PC-9 (cell line): ENCODE measurements at regions not wholly inside any gene's neighbourhood (a gene's known extent, or its start where the extent isn't known, plus 50 kb on each side); places are given as distances from the start of the nearest gene placed in this dataset.

ENCODE experiments used
- BruUV-seq: library from RNA; stranded (reverse); fragments of 400-500 nt; replicated peaks from 2 replicates; lab custom pipeline; 2021; lab: Mats Ljungman, UMichigan
- CTCF ChIA-PET: fragments of 300-600 bp; sonication (Branson Sonifier 250); formaldehyde crosslinking; loops from one replicate; lab custom pipeline; 2022; ENCODE audit warnings: antibody characterized with exemption; lab: Charles Lee
- POLR2A ChIA-PET: fragments of 300-600 bp; sonication (Branson Sonifier 250); formaldehyde crosslinking; loops from one replicate; lab custom pipeline; 2022; ENCODE audit warnings: antibody characterized with exemption; ENCODE audit not compliant: unreplicated experiment; lab: Charles Lee
- DNase-seq, 2 experiments: peaks; one replicate each; pipeline versions ENCODE4 v3.0.0 to v3.0.0-alpha.2; 2015 to 2022; ENCODE audit warnings: mixed read lengths in 1 of 2
- H2AFZ ChIP-seq: fragments of 200-600 bp; sonication (generic); 2 replicates; pipeline ENCODE4 v1.8.1; 2017; ENCODE audit warnings: antibody characterized with exemption
- H3F3A ChIP-seq: fragments of 200-600 bp; sonication (generic); 2 replicates; pipeline ENCODE4 v1.8.1; 2017; ENCODE audit warnings: antibody characterized with exemption, mild to moderate bottlenecking, low read depth; ENCODE audit not compliant: insufficient read depth
- H3K27ac ChIP-seq: fragments of 200-600 bp; sonication (generic); 2 replicates; pipeline ENCODE4 v1.6.1; 2016; ENCODE audit warnings: mixed run types
- H3K27me3 ChIP-seq: fragments of 200-600 bp; sonication (generic); 2 replicates; pipeline ENCODE4 v1.6.1; 2016; ENCODE audit warnings: low read depth, mixed run types; ENCODE audit not compliant: insufficient read depth
- H3K36me3 ChIP-seq: fragments of 200-600 bp; sonication (generic); 2 replicates; pipeline ENCODE4 v1.6.1; 2016; ENCODE audit warnings: low read depth, mixed run types
- H3K4me1 ChIP-seq: fragments of 200-600 bp; sonication (generic); replicated peaks from 2 replicates; pipeline ENCODE4 v1.6.1; 2016; ENCODE audit warnings: mixed run types; ENCODE audit not compliant: insufficient read depth
- H3K4me2 ChIP-seq: fragments of 200-600 bp; sonication (generic); 2 replicates; pipeline ENCODE4 v1.6.1; 2017; ENCODE audit warnings: mixed run types
- H3K4me3 ChIP-seq: fragments of 200-600 bp; sonication (generic); 2 replicates; pipeline ENCODE4 v1.6.1; 2016; ENCODE audit warnings: mixed run types
- H3K79me2 ChIP-seq: fragments of 200-600 bp; sonication (generic); 2 replicates; pipeline ENCODE4 v1.6.1; 2017; ENCODE audit warnings: low read depth, mixed run types
- H3K9me2 ChIP-seq: fragments of 200-600 bp; sonication (generic); 2 replicates; pipeline ENCODE4 v1.8.1; 2017; ENCODE audit warnings: mild to moderate bottlenecking; ENCODE audit not compliant: insufficient read depth
- H3K9me3 ChIP-seq: fragments of 200-600 bp; sonication (generic); 2 replicates; pipeline ENCODE4 v1.8.1; 2016; ENCODE audit warnings: low read depth; ENCODE audit not compliant: insufficient read depth
- H4K20me1 ChIP-seq: fragments of 200-600 bp; sonication (generic); 2 replicates; pipeline ENCODE4 v1.8.1; 2017; ENCODE audit not compliant: insufficient read depth
- CTCF ChIP-seq: fragments of 200-600 bp; sonication (generic); conservative IDR thresholded peaks from 2 replicates; pipeline ENCODE4 v1.6.1; 2017; ENCODE audit warnings: mixed run types, antibody characterized with exemption, mild to moderate bottlenecking, moderate library complexity
- EZH2 ChIP-seq: fragments of 200-600 bp; sonication (generic); IDR thresholded peaks from 2 replicates; pipeline ENCODE4 v1.8.0; 2017; ENCODE audit warnings: antibody characterized with exemption, low read depth
- intact Hi-C: fragments of 100-400 bp; cut with micrococcal nuclease; formaldehyde crosslinking; loops from one replicate; pipeline ENCODE4 v1.10.0; 2022; ENCODE audit not compliant: unreplicated experiment

GRCh38 chr5:103391659-103392058, 133.1 kb downstream of the MACIR start:
- intact Hi-C loops, result loop anchor here (10.0 kb wide), 1 partner anchor 83 kb away; no protein-coding TSS in a partner anchor
- Histone ChIP-seq H3K27ac (no peak overlapping the region), H3K9me2 (no peaks in the 10 kb centered on the region), H3K4me3 (no peak overlapping the region), H3K4me2 (no peak overlapping the region), H3K9me3 (no peaks in the 10 kb centered on the region), H2AFZ (no peak overlapping the region), H3K36me3 (no peaks in the 10 kb centered on the region), H3F3A (no peaks in the 10 kb centered on the region), H3K4me1 (no peaks in the 10 kb centered on the region), H3K27me3 (no peaks in the 10 kb centered on the region), H3K79me2 (no peaks in the 10 kb centered on the region), H4K20me1 (no peaks in the 10 kb centered on the region)
- no peak for TF ChIP-seq CTCF
- no peak for TF ChIP-seq EZH2
- no peak for DNase-seq
- CTCF ChIA-PET, result no interaction called here
- no TSS peak for BruUV-seq
- POLR2A ChIA-PET, result no interaction called here

DNA sequence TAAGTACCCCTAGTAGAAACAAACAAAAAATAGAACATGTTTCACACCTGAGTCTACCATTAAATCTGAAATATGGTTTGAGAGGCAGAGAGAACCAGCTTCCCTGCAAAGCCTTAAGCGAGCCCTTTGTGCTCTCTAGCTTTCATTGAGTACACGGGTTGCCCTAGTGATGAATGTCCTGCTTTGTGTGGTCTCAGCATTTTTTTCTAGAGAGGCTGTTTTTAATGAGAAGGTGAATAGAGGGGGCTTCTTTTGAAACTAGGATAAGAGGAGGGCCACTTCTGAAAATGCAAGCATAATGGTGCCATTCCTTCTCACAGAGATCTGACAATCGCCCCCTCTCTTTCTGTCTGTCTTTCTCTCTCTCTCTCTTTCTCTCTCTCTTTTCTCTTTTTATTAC, 131.3 kb downstream of the MACIR start:
- no peak overlapping the region for H3K4me2 ChIP-seq
- no peak overlapping the region for H3K4me3 ChIP-seq
- no peaks in the 10 kb centered on the region for H3K9me3 ChIP-seq
- intact Hi-C loops, result loop anchor here (10.0 kb wide), 1 partner anchor 85 kb away; no protein-coding TSS in a partner anchor
- no peak for DNase-seq
- H4K20me1 ChIP-seq, result no peaks in the 10 kb centered on the region
- no peaks in the 10 kb centered on the region for H3K27me3 ChIP-seq
- no peaks in the 10 kb centered on the region for H3K4me1 ChIP-seq
- H3K27ac ChIP-seq, result no peak overlapping the region
- POLR2A ChIA-PET, result interaction anchor here (0.7 kb wide), 1 partner anchor 53 kb away, joined by 5 read pairs; no protein-coding TSS in a partner anchor
- H3F3A ChIP-seq, result no peaks in the 10 kb centered on the region
- no TSS peak for BruUV-seq
- H3K9me2 ChIP-seq, result no peaks in the 10 kb centered on the region
- TF ChIP-seq CTCF (no peak), EZH2 (no peak)
- H2AFZ ChIP-seq, result no peak overlapping the region
- no peaks in the 10 kb centered on the region for H3K79me2 ChIP-seq
- CTCF ChIA-PET, result no interaction called here
- no peaks in the 10 kb centered on the region for H3K36me3 ChIP-seq

DNA sequence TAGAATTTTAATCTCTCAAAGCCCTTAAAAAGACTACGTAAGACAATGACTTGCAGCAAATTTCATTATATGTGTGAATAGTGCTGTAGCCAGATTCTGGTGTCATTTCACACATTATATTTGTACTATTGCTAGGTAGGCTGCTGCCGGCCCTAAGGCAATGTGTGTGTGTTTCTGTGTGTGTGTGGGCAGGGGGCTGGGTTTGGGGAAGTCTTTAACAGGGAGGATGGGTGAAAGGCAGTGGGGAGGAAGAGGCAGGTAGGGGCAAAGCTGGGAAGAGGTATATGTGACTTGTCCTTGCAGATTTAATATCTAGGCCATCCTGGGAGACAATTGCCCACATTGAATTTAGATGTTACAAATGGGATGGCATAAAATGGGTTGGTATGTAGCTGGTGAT, 130.8 kb downstream of the MACIR start:
- POLR2A ChIA-PET, result interaction anchor here (0.7 kb wide), 1 partner anchor 53 kb away, joined by 5 read pairs; no protein-coding TSS in a partner anchor
- no peaks in the 10 kb centered on the region for H4K20me1 ChIP-seq
- no peaks in the 10 kb centered on the region for H3K27me3 ChIP-seq
- H3K27ac ChIP-seq, result no peak overlapping the region
- no peaks in the 10 kb centered on the region for H3K79me2 ChIP-seq
- H3K9me3 ChIP-seq, result no peaks in the 10 kb centered on the region
- TF ChIP-seq CTCF (no peak), EZH2 (no peak)
- no peak for DNase-seq
- no peaks in the 10 kb centered on the region for H3K36me3 ChIP-seq
- H3F3A ChIP-seq, result no peaks in the 10 kb centered on the region
- CTCF ChIA-PET, result no interaction called here
- intact Hi-C loops, result no loop called here
- H3K9me2 ChIP-seq, result no peaks in the 10 kb centered on the region
- H2AFZ ChIP-seq, result no peak overlapping the region
- no peak overlapping the region for H3K4me2 ChIP-seq
- H3K4me1 ChIP-seq, result no peaks in the 10 kb centered on the region
- BruUV-seq, result no TSS peak
- no peak overlapping the region for H3K4me3 ChIP-seq
